ENCODE measurements at regions not wholly inside any gene's neighbourhood (a gene's known extent, or its start where the extent isn't known, plus 50 kb on each side); places are given as distances from the start of the nearest gene placed in this dataset.

GRCh38 chr12:92255741-92256140 is 110.1 kb upstream of the BTG1 start:
- no peak for DNase-seq (ENCODE audit: insufficient read length, low spot score, missing footprints)
- Histone ChIP-seq H3K4me3 (ENCODE audit: insufficient read depth, low read length) (no peak overlapping the region), H3K27ac (ENCODE audit: low read depth, low read length) (no peak overlapping the region), H3K4me2 (ENCODE audit: insufficient read depth, low read length) (no peak overlapping the region), H3K36me3 (ENCODE audit: insufficient read depth, low read length) (no peaks in the 10 kb centered on the region), H3K9me3 (ENCODE audit: low read depth, low read length) (no peaks in the 10 kb centered on the region), H4K20me1 (ENCODE audit: insufficient read depth, low read length) (no peaks in the 10 kb centered on the region), H3K79me2 (ENCODE audit: insufficient read depth, low read length) (no peaks in the 10 kb centered on the region), H2AFZ (ENCODE audit: low read length) (no peak overlapping the region), H3K4me1 (ENCODE audit: insufficient read depth, low read length) (no peaks in the 10 kb centered on the region), H3K27me3 (ENCODE audit: insufficient read depth, low read length) (no peaks in the 10 kb centered on the region)
- TF ChIP-seq CTCF (IDR thresholded peaks at IDR 0.05; ENCODE audit: extremely low read depth, low read depth, low read length): no peak

- H3K4me1 ChIP-seq (ENCODE audit: insufficient read depth, low read length): no peaks in the 10 kb centered on the region
- no peak for DNase-seq (ENCODE audit: insufficient read length, low spot score, missing footprints)
Observed at GRCh38 chr12:92253301-92253700, 107.7 kb upstream of the BTG1 start.

GRCh38 chr12:92248977-92249376 is 103.3 kb upstream of the BTG1 start:
- no peak for TF ChIP-seq CTCF (IDR thresholded peaks at IDR 0.05; ENCODE audit: extremely low read depth, low read depth, low read length)

More at GRCh38 chr12:92253301-92253700, 107.7 kb upstream of the BTG1 start:
- Histone ChIP-seq H3K4me3 (ENCODE audit: insufficient read depth, low read length) (no peak overlapping the region), H2AFZ (ENCODE audit: low read length) (no peak overlapping the region), H3K9me3 (ENCODE audit: low read depth, low read length) (no peaks in the 10 kb centered on the region), H3K79me2 (ENCODE audit: insufficient read depth, low read length) (no peaks in the 10 kb centered on the region), H3K27ac (ENCODE audit: low read depth, low read length) (no peak overlapping the region), H4K20me1 (ENCODE audit: insufficient read depth, low read length) (no peaks in the 10 kb centered on the region), H3K36me3 (ENCODE audit: insufficient read depth, low read length) (no peaks in the 10 kb centered on the region), H3K4me2 (ENCODE audit: insufficient read depth, low read length) (no peak overlapping the region), H3K27me3 (ENCODE audit: insufficient read depth, low read length) (no peaks in the 10 kb centered on the region)
- no peak for TF ChIP-seq CTCF (IDR thresholded peaks at IDR 0.05; ENCODE audit: extremely low read depth, low read depth, low read length)

GRCh38 chr12:92244036-92244435 is 98.4 kb upstream of the BTG1 start:
- Histone ChIP-seq H3K79me2 (ENCODE audit: insufficient read depth, low read length) (no peaks in the 10 kb centered on the region), H3K4me1 (ENCODE audit: insufficient read depth, low read length) (no peaks in the 10 kb centered on the region), H3K4me3 (ENCODE audit: insufficient read depth, low read length) (no peak overlapping the region), H2AFZ (ENCODE audit: low read length) (peak overlapping the region; percentile 52), H4K20me1 (ENCODE audit: insufficient read depth, low read length) (no peaks in the 10 kb centered on the region), H3K27ac (ENCODE audit: low read depth, low read length) (no peak overlapping the region), H3K27me3 (ENCODE audit: insufficient read depth, low read length) (no peaks in the 10 kb centered on the region), H3K4me2 (ENCODE audit: insufficient read depth, low read length) (peak overlapping the region; percentile 4), H3K9me3 (ENCODE audit: low read depth, low read length) (no peaks in the 10 kb centered on the region), H3K36me3 (ENCODE audit: insufficient read depth, low read length) (no peaks in the 10 kb centered on the region)
- no peak for DNase-seq (ENCODE audit: insufficient read length, low spot score, missing footprints)
- TF ChIP-seq CTCF (IDR thresholded peaks at IDR 0.05; ENCODE audit: extremely low read depth, low read depth, low read length): no peak

More at GRCh38 chr12:92248977-92249376, 103.3 kb upstream of the BTG1 start:
- H3K36me3 ChIP-seq (ENCODE audit: insufficient read depth, low read length): no peaks in the 10 kb centered on the region
- H3K4me3 ChIP-seq (ENCODE audit: insufficient read depth, low read length): no peak overlapping the region
- no peak overlapping the region for H3K4me2 ChIP-seq (ENCODE audit: insufficient read depth, low read length)
- no peak overlapping the region for H3K27ac ChIP-seq (ENCODE audit: low read depth, low read length)
- no peaks in the 10 kb centered on the region for H3K4me1 ChIP-seq (ENCODE audit: insufficient read depth, low read length)
- no peak overlapping the region for H2AFZ ChIP-seq (ENCODE audit: low read length)
- DNase-seq (ENCODE audit: insufficient read length, low spot score, missing footprints): no peak
- no peaks in the 10 kb centered on the region for H3K79me2 ChIP-seq (ENCODE audit: insufficient read depth, low read length)
- H3K27me3 ChIP-seq (ENCODE audit: insufficient read depth, low read length): no peaks in the 10 kb centered on the region
- H4K20me1 ChIP-seq (ENCODE audit: insufficient read depth, low read length): no peaks in the 10 kb centered on the region
- H3K9me3 ChIP-seq (ENCODE audit: low read depth, low read length): no peaks in the 10 kb centered on the region

Data from osteoblast (primary cell).